Astrocyte (in vitro differentiated cells and primary cell): ENCODE measurements at regions not wholly inside any gene's neighbourhood (a gene's known extent, or its start where the extent isn't known, plus 50 kb on each side); places are given as distances from the start of the nearest gene placed in this dataset.

Experiments
- CTCF ChIP-seq: IDR thresholded peaks from 2 replicates; pipeline ENCODE4 v1.5.1; 2011; ENCODE audit warnings: low read depth, mild to moderate bottlenecking, inconsistent platforms, low read length, moderate library complexity; ENCODE audit not compliant: insufficient read depth
- EZH2 ChIP-seq: IDR thresholded peaks from 2 replicates; pipeline ENCODE4 v1.6.1; 2012; ENCODE audit warnings: mild to moderate bottlenecking, low read length, inconsistent platforms; ENCODE audit not compliant: insufficient read depth

- TF ChIP-seq CTCF (no peak), EZH2 (no peak)
Observed at GRCh38 chr3:102905811-102906210, 471.0 kb downstream of the ZPLD1 start.
